ENCODE measurements at regions not wholly inside any gene's neighbourhood (a gene's known extent, or its start where the extent isn't known, plus 50 kb on each side); places are given as distances from the start of the nearest gene placed in this dataset.

DNA sequence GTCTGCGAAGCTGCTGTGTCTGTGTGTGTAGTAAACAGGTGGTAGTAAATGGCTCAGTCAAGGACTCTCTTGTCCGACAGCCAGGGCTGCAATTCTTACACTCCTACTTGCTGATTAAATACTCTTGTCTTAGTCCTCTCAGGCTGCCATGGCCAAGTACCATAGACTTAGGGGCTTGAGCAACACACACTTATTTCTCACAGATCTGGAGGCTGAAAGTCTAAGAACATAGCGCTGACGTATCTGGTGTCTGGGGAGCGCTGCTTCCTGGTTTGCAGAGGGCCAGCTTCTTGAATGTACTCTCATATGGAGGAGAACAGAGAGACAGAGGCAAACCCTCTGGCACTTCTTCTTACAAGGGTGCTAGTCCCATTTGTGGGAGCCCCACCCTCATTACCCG lies 411.0 kb downstream of the MED10 start:
- intact Hi-C loops (cut with micrococcal nuclease) = no loop called here

DNA sequence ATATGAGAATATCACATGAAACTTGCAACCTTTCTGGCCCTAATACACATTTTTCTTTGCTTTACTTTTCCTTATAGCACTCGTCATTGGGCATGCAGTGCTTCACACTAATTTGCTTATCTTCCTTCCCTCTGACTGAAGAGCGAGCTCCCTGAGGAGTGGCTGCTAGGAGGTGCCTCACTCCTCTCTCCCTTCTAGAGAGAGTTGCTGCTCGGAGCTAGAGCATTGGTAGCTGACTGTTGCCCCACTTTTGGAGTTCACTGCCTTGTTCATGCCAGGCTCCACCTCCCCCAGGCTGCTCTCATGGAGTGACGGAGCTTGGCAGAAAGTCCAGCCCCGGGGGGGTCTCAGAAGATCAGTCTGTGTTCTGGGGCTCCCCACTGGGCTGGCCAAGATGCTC lies 413.2 kb downstream of the MED10 start:
- intact Hi-C loops (cut with micrococcal nuclease) = no loop called here

DNA sequence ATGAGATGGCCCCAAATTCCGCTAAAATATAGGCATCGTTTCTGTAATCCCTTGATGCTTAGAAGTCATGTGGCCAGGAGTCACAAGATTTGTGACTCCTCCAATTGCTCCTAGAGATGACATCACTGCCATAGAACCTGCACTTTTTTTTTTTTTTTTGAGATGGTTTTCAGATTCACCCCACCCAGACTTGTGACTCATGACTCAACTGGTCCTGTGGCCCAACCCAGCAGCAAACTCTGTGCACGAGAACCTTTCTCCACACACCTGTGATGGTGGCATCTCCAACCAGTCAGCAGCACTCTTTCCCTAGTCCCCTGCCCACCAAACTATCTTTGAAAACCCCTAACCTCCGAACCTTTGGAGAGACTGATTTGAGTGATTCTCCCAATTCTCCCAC lies 414.0 kb downstream of the MED10 start:
- intact Hi-C loops (cut with micrococcal nuclease) = no loop called here

DNA sequence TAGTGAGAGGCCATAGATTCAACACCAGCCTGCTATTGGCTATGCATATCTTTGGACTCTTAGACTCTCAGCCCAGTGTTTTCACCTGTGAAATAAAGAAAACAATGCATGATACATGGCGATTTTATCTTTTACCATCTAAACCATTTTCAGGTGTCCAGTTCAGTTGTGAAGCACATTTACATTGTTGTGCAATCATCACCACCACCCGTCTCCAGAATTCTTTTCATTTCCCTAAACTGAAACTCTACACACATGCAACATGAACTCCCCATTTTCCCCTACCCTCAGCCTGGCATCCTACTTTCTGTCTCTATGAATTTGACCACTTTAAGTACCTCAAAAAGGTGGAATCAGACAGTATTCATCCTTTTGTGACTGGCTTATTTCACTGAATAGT lies 420.6 kb downstream of the MED10 start:
- intact Hi-C loops (cut with micrococcal nuclease) = no loop called here

- intact Hi-C loops (cut with micrococcal nuclease) = no loop called here
Observed at GRCh38 chr5:5954275-5954598, 424.1 kb downstream of the MED10 start.

DNA sequence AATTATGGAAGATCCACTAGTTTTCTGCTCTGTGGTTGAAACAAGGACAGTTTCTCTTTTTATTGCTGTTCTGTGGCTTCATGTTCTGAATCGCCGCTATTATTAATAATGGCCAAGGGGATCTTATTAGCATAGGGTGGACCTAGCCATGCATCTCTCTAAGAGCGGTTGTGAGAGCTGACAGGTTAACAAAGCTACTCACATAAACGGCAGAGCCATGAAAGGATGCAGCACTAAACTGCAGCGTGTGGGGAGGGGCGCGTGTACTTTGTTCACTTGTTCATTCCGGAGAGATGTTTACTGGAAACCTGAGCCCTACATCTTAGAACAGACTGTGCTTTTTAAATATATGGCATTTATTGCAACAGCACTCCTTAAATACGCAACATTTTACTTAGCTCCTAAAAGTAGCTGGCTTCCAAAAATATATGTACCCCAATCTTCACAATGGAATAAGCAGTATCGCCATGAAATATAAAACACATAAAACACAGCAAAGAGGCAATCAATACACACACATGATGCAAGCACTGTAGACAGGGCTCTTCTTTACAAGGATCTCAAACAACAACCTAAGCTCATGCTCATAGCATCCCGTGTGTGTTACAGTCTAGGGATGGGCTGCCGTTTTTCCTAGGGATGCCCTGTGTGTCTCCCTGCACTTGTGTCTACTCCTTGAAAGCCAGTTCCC lies 424.6 kb downstream of the MED10 start:
- intact Hi-C loops (cut with micrococcal nuclease) = no loop called here

DNA sequence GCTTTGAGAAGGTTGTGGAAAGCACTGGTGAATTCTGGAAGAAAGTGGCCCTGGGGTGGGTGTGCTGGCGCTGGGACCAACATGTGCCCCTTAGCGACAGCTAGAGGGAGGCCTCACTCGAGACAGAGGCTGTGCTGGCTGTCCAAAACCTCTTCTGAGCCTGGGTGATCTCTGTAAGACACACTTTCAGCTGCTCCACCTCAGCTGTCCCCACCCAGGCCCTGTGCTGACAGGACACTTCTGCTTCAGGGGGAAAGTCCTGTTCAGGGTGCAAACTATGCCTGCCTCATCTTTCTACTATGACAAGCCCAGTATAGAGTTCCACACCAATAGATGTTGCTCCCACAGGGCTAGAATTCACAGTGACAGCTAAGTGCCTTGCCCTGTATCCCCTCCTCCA lies 426.4 kb downstream of the MED10 start:
- intact Hi-C loops (cut with micrococcal nuclease) = no loop called here

- intact Hi-C loops (cut with micrococcal nuclease) = no loop called here
Observed at GRCh38 chr5:5950658-5951057, 427.7 kb downstream of the MED10 start.

- intact Hi-C loops (cut with micrococcal nuclease) = no loop called here
Observed at GRCh38 chr5:5941486-5941885, 436.9 kb downstream of the MED10 start.

DNA sequence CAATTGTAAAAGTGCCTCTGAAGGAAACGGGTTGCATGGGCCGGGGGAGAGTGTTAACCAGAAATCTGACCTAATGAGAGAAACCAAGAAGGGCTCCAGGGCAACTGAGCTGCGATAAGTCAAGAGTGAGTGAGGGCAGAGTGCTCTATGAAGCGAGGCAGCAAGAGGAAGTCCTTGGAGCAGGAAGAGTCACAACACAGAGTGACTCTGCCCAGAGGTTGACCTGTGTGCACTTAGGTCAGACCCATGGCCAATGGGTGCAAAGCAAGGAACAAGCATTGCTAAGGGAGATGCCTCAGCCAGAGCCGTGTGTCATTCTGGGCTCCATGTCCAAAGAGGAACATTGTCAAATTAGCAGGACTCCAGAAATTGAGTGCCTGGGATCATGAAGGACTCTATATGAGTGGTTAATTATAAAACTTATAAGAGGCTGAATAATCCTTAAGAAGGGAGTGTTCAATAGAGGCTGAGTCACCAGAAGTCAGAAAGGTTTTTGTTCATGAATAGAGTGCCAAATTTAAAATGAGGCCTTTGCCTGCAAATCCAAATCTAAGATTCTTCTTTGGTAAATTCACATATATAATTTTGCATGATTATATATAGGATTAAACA lies 438.5 kb downstream of the MED10 start:
- intact Hi-C loops (cut with micrococcal nuclease) = no loop called here

DNA sequence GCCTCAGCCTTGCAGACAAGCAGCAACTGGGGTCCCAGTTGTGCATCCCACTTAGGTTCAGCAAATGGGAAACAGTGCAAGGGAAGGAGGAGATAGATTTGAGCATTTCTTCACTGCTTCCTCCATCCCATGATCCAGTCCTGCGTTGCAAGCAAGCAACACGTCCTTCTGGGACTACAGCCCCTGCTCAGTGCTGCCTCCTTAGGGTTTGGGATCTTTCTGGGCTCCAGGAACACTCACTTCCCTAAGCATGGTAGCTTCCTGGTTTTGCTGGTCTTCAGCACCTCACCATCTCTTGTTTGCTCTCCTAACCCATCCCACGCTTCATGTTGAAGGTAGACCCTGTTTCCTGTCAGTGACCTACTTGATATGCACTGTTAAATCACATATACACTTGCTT lies 444.7 kb downstream of the MED10 start:
- intact Hi-C loops (cut with micrococcal nuclease) = no loop called here

DNA sequence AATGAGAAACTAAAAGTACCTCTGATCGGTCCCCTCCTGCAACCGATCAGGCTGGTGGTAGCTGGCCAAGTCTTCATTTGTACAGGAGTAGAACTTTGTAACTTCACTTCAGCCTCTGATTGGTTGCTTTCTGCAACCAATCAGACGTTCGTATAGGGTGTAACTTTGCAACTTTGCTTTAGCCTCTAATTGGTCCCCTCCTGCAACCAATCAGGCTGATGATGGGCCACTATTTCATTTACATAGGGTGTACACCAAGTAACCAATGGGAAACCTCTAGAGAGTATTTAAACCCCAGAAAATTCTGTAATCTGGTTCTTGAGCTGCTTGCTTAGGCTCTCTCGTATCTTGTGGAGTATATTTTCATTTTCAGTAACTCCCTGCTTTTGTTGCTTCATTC lies 445.5 kb downstream of the MED10 start:
- intact Hi-C loops (cut with micrococcal nuclease) = no loop called here

DNA sequence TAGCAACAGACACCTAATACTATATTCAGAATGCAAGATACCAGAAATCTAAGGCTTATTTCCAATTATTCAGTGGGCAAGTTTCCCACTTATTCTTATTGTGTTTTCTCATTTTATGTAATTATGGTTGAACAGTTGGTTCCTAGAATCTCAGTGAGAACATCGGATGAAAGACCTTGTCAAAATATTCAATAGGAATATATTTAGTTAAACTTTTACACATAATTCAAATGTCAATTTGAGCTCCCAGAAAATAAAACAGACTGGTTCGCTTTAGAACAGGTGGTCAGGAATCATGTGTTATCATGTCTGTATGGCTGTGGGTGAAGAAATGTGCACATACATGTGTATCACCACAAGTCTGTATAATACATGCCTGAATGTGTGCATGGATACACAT lies 447.8 kb downstream of the MED10 start:
- intact Hi-C loops (cut with micrococcal nuclease) = no loop called here

DNA sequence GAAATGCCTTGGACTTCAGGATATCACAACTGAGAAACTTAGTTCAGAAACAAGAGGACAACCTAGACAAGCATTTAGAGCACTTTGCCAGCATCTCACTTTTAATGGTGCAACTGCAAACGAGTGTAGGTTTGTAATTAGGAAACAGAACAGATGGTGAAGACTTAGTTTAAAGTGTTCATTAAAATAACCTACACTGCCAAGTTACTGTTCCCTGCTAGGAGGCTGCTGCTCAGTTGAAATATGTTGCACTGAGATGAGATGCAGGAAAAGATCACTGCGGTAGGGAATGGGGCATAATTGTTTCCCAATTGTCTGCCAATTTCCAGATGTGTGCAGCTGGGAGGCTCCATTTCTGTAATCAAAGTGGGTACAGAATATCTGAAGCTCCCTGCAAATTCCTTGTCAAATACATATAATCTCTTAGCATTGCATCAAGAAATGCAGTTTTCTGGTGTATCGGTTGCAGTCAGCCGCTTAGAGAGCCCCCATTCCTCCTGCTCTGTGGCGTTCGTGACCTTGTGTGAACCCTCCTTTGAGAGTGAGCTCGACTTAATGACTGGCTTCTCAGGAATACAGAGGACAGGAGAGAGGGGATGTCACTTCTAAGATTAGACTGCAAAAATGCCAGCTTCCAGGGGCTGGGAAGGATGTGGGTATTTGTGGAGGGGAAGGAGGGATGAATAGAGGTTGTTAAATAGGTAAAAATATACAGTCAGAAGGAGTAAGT lies 448.9 kb downstream of the MED10 start:
- intact Hi-C loops (cut with micrococcal nuclease) = no loop called here

- intact Hi-C loops (cut with micrococcal nuclease) = no loop called here
Observed at GRCh38 chr5:5925191-5925590, 453.2 kb downstream of the MED10 start.

- intact Hi-C loops (cut with micrococcal nuclease) = no loop called here
Observed at GRCh38 chr5:5919411-5919810, 458.9 kb downstream of the MED10 start.

- intact Hi-C loops (cut with micrococcal nuclease) = no loop called here
Observed at GRCh38 chr5:5906778-5907177, 471.6 kb downstream of the MED10 start.

DNA sequence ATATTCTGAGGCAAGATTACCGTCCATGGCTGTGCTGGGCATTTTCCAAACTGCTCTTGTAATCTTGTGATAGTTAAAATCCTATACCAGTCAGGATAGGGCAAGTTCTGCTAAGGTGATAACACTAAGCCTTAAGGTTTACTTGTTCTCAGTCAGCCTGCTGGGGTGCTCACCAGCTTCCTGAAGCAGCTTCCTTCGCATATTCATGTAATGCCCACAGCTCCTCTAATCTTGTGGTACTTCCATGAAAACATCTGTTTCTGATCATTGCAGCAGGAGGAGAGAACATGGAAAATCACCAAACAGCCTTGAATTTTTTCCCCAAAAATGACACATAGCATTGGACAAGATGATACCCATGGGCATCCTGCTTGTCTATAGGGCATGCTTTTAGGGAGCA lies 473.2 kb downstream of the MED10 start:
- intact Hi-C loops (cut with micrococcal nuclease) = no loop called here

GRCh38 chr5:5904113-5904512 lies 474.2 kb downstream of the MED10 start:
- intact Hi-C loops (cut with micrococcal nuclease) = no loop called here

DNA sequence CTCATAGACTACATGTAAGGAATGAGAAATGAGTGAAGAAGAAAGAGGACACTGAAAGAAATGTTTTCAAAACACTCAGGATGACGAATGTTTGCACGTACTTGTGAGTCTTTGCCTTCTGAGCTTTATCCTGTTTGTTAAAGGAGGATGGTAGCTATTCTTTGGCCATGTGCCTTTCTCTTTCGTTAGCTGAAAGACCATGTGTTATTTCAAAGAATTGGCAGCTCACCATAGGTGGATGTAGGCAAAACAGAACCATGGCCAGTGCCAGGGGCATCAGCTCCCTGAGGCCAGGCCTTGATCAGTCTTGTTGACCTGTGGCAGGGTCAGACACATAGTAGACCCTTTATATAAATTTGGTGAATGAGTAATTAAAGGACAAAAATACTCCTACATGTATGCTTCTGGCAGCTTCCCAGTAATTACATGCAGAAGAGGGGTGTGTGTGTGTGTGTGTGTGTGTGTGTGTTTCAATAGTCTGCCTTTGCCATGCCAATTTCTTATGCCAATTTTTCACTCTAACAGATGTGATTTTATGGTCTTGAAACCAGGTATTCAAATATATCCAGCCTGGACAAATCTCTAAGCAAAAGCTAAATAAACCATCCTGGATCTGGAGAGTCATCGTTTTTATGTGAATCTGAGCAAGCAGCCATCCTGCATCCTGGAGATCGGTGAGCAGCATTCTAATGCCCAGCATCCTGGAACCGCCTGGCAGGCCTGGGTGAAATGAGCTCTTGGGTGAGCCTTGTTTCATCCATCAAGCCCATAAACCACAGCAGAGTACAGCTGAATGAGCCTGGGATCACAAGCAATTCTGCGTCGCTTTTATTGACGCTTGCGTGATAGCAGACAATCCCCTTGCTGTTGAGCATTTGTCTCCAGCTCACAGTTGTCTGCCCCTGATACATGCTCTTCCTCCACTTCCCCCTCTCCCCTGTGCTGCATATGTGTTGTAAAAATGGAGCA lies 475.4 kb downstream of the MED10 start:
- intact Hi-C loops (cut with micrococcal nuclease) = no loop called here

DNA sequence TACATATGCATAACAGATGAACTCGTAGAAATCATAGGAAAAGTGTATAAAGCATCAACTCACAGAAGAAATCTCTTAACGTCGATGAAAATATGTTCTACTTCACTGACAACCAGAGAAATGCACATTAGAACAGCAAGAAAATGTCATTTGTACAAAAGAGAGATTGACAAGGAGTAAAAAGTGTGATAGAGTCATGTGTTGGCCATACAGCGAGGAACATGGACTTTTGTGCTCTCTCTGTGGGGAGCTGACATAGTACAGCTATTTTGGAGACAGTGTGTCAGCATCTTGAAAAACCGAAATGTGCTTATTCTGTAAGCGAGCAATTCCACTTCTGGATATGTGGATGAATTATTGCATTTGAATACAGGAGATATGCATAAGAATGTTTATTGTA lies 477.9 kb downstream of the ICE1 start:
- intact Hi-C loops (cut with micrococcal nuclease) = no loop called here

GRCh38 chr5:5899716-5900115 lies 477.2 kb downstream of the ICE1 start:
- intact Hi-C loops (cut with micrococcal nuclease) = no loop called here
